ENCODE measurements at regions not wholly inside any gene's neighbourhood (a gene's known extent, or its start where the extent isn't known, plus 50 kb on each side); places are given as distances from the start of the nearest gene placed in this dataset.

- TF ChIP-seq CTCF (IDR thresholded peaks at IDR 0.05; ENCODE audit: unreplicated experiment): no peak
- Mint-ChIP-seq H3K27me3 (ENCODE audit: unreplicated experiment) (no peaks in the 10 kb centered on the region), H3K27ac (ENCODE audit: unreplicated experiment) (no peak overlapping the region), H3K4me1 (ENCODE audit: unreplicated experiment) (no peaks in the 10 kb centered on the region), H3K36me3 (ENCODE audit: low read depth, unreplicated experiment) (no peaks in the 10 kb centered on the region), H3K4me3 (ENCODE audit: unreplicated experiment) (no peak overlapping the region), H3K9me3 (ENCODE audit: unreplicated experiment) (no peaks in the 10 kb centered on the region)
- no peak for DNase-seq (ENCODE audit: low spot score)
These were observed 203.5 kb downstream of the HIBADH start for GRCh38 chr7:27459021-27459730.

DNA sequence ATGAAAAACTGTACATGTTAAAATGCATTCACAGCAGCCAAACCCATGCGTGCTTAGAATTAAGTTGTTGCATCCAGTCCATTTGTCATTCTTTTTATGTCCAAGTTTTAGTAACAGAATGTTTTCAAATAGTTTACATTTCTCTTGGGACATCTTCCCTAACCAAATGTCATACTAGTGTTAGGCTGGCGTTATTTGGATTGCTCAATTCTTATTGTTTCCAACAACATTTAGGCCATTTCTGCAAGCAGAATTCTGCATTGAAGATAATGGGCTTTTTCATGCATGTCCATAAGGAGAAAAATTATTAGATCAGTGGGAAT lies 203.0 kb downstream of the HIBADH start:
- no peak for TF ChIP-seq CTCF (IDR thresholded peaks at IDR 0.05; ENCODE audit: unreplicated experiment)
- Mint-ChIP-seq H3K4me1 (ENCODE audit: unreplicated experiment) (no peaks in the 10 kb centered on the region), H3K9me3 (ENCODE audit: unreplicated experiment) (no peaks in the 10 kb centered on the region)

DNA sequence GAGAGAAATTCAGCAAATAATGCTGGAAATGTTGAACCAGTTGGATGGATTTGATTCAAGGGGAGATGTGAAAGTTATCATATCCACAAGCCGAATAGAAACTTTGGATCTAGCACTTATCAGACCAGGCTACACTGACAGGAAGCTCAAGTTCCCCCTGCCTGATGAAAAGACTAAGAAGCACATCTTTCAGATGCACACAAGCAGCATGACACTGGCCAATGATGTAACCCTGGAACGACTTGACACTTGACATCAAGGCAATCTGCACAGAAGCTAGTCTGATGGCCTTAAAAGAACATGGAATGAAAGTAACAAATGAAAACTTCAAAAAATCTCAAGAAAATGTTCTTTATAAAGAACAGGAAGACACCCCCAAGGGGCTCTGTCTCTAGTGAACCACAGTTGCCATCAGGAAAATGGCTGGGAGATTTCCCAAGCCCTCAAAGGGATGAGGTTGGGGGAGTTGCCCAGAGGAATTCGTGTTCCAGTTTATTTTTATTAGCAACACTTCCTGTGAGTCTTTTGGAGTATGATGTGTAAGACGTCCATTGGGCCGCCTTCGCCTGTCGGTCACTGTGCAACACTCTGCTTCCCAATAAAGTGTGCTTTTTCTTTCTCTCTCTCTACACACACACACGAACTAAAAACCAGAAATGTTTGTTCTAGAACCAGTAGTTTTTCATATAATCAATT lies 200.0 kb downstream of the HIBADH start:
- Mint-ChIP-seq H3K27me3 (ENCODE audit: unreplicated experiment) (no peaks in the 10 kb centered on the region), H3K4me1 (ENCODE audit: unreplicated experiment) (no peaks in the 10 kb centered on the region), H3K9me3 (ENCODE audit: unreplicated experiment) (no peaks in the 10 kb centered on the region), H3K27ac (ENCODE audit: unreplicated experiment) (no peak overlapping the region), H3K36me3 (ENCODE audit: low read depth, unreplicated experiment) (no peaks in the 10 kb centered on the region), H3K4me3 (ENCODE audit: unreplicated experiment) (no peak overlapping the region)
- TF ChIP-seq CTCF (IDR thresholded peaks at IDR 0.05; ENCODE audit: unreplicated experiment): no peak
- no peak for DNase-seq (ENCODE audit: low spot score)

More for the DNA sequence above, 203.0 kb downstream of the HIBADH start:
- DNase-seq (ENCODE audit: low spot score): no peak
- no peak overlapping the region for H3K4me3 Mint-ChIP-seq (ENCODE audit: unreplicated experiment)
- no peaks in the 10 kb centered on the region for H3K27me3 Mint-ChIP-seq (ENCODE audit: unreplicated experiment)
- no peak overlapping the region for H3K27ac Mint-ChIP-seq (ENCODE audit: unreplicated experiment)
- H3K36me3 Mint-ChIP-seq (ENCODE audit: low read depth, unreplicated experiment): no peaks in the 10 kb centered on the region

- no peak overlapping the region for H3K27ac Mint-ChIP-seq (ENCODE audit: unreplicated experiment)
- no peak overlapping the region for H3K4me3 Mint-ChIP-seq (ENCODE audit: unreplicated experiment)
- no peaks in the 10 kb centered on the region for H3K4me1 Mint-ChIP-seq (ENCODE audit: unreplicated experiment)
- TF ChIP-seq CTCF (IDR thresholded peaks at IDR 0.05; ENCODE audit: unreplicated experiment): no peak
- no peak for DNase-seq (ENCODE audit: low spot score)
- no peaks in the 10 kb centered on the region for H3K36me3 Mint-ChIP-seq (ENCODE audit: low read depth, unreplicated experiment)
- no peaks in the 10 kb centered on the region for H3K9me3 Mint-ChIP-seq (ENCODE audit: unreplicated experiment)
- H3K27me3 Mint-ChIP-seq (ENCODE audit: unreplicated experiment): no peaks in the 10 kb centered on the region
These were observed 197.7 kb downstream of the HIBADH start for GRCh38 chr7:27464970-27465369.

DNA sequence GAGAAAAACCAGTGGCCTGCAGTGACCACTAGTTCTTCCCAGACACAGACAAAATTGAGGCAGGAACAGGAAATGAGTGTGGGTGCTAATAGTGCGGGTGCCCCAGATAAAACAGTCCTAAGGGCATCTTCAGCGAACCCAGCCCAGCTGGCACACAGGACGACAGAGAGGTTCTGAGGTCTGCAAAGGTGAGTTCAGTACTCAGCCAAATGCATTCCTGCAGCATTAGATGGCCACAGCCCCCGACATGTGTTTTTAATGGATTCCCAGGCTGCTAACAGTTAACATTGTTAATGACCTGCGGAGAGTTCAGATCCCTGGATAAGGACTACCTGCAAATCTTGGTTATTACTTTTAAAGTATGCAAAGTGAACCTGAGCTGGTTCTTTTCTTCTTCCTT lies 196.0 kb downstream of the HIBADH start:
- DNase-seq (ENCODE audit: low spot score): no peak
- Mint-ChIP-seq H3K27ac (ENCODE audit: unreplicated experiment) (no peak overlapping the region), H3K27me3 (ENCODE audit: unreplicated experiment) (no peaks in the 10 kb centered on the region), H3K9me3 (ENCODE audit: unreplicated experiment) (no peaks in the 10 kb centered on the region), H3K4me3 (ENCODE audit: unreplicated experiment) (no peak overlapping the region), H3K4me1 (ENCODE audit: unreplicated experiment) (peaks cover 7% of the 10 kb centered on the region), H3K36me3 (ENCODE audit: low read depth, unreplicated experiment) (no peaks in the 10 kb centered on the region)
- no peak for TF ChIP-seq CTCF (IDR thresholded peaks at IDR 0.05; ENCODE audit: unreplicated experiment)
